HG03097 (cell line): ENCODE measurements at regions not wholly inside any gene's neighbourhood (a gene's known extent, or its start where the extent isn't known, plus 50 kb on each side); places are given as distances from the start of the nearest gene placed in this dataset.

Experiments used
- ATAC-seq: cut with Tn5 transposase; IDR thresholded peaks from one replicate; pipeline ENCODE4 v1.9.1; 2021; ENCODE audit not compliant: unreplicated experiment, low FRiP score

- no peak for ATAC-seq
These were observed 357.6 kb upstream of the ID4 start for GRCh38 chr6:19479551-19479950.

- no peak for ATAC-seq
These were observed 344.3 kb upstream of the ID4 start for GRCh38 chr6:19492636-19493405.

- no peak for ATAC-seq
These were observed 335.4 kb upstream of the ID4 start for GRCh38 chr6:19501737-19502245.

- no peak for ATAC-seq
These were observed 334.9 kb upstream of the ID4 start for GRCh38 chr6:19502301-19502700.

GRCh38 chr6:19515939-19516338 lies 321.2 kb upstream of the ID4 start:
- ATAC-seq, result no peak

- ATAC-seq, result no peak
These were observed 317.2 kb upstream of the ID4 start for GRCh38 chr6:19519941-19520340.

GRCh38 chr6:19524366-19525186 lies 312.6 kb upstream of the ID4 start:
- ATAC-seq, result no peak

- no peak for ATAC-seq
These were observed 311.5 kb upstream of the ID4 start for GRCh38 chr6:19525673-19526072.

- no peak for ATAC-seq
These were observed 307.0 kb upstream of the ID4 start for GRCh38 chr6:19530188-19530587.

GRCh38 chr6:19535351-19535750 lies 301.8 kb upstream of the ID4 start:
- no peak for ATAC-seq

- ATAC-seq, result no peak
These were observed 300.3 kb upstream of the ID4 start for GRCh38 chr6:19536838-19537237.

- ATAC-seq, result no peak
These were observed 299.1 kb upstream of the ID4 start for GRCh38 chr6:19538096-19538495.

- no peak for ATAC-seq
These were observed 289.7 kb upstream of the ID4 start for GRCh38 chr6:19547507-19547906.

- no peak for ATAC-seq
These were observed 288.1 kb upstream of the ID4 start for GRCh38 chr6:19549109-19549508.

- no peak for ATAC-seq
These were observed 286.8 kb upstream of the ID4 start for GRCh38 chr6:19550380-19550779.

GRCh38 chr6:19551611-19552010 lies 285.6 kb upstream of the ID4 start:
- ATAC-seq, result no peak

- no peak for ATAC-seq
These were observed 285.1 kb upstream of the ID4 start for GRCh38 chr6:19552076-19552475.

- ATAC-seq, result no peak
These were observed 284.6 kb upstream of the ID4 start for GRCh38 chr6:19552588-19552987.

GRCh38 chr6:19554356-19555225 lies 282.6 kb upstream of the ID4 start:
- no peak for ATAC-seq

- ATAC-seq, result no peak
These were observed 280.0 kb upstream of the ID4 start for GRCh38 chr6:19557191-19557590.

GRCh38 chr6:19558201-19558600 lies 279.0 kb upstream of the ID4 start:
- ATAC-seq, result no peak
